ENCODE measurements at regions not wholly inside any gene's neighbourhood (a gene's known extent, or its start where the extent isn't known, plus 50 kb on each side); places are given as distances from the start of the nearest gene placed in this dataset.

- Histone ChIP-seq H3K36me3 (ENCODE audit: control insufficient read depth, insufficient read depth, low read length) (no peaks in the 10 kb centered on the region), H3K27me3 (ENCODE audit: control insufficient read depth, insufficient read depth, low read length) (no peaks in the 10 kb centered on the region), H3K4me3 (ENCODE audit: low read depth, low read length) (no peak overlapping the region)
- DNase-seq (ENCODE audit: low read depth) = peak; percentile 64
- TF ChIP-seq, protein P1, sequence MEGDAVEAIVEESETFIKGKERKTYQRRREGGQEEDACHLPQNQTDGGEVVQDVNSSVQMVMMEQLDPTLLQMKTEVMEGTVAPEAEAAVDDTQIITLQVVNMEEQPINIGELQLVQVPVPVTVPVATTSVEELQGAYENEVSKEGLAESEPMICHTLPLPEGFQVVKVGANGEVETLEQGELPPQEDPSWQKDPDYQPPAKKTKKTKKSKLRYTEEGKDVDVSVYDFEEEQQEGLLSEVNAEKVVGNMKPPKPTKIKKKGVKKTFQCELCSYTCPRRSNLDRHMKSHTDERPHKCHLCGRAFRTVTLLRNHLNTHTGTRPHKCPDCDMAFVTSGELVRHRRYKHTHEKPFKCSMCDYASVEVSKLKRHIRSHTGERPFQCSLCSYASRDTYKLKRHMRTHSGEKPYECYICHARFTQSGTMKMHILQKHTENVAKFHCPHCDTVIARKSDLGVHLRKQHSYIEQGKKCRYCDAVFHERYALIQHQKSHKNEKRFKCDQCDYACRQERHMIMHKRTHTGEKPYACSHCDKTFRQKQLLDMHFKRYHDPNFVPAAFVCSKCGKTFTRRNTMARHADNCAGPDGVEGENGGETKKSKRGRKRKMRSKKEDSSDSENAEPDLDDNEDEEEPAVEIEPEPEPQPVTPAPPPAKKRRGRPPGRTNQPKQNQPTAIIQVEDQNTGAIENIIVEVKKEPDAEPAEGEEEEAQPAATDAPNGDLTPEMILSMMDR (IDR thresholded peaks at IDR 0.05; ENCODE audit: insufficient read depth, low read length, poor library complexity, severe bottlenecking) = no peak
These were observed 835.4 kb downstream of the MAFB start for GRCh38 chr20:39853636-39854035.

DNA sequence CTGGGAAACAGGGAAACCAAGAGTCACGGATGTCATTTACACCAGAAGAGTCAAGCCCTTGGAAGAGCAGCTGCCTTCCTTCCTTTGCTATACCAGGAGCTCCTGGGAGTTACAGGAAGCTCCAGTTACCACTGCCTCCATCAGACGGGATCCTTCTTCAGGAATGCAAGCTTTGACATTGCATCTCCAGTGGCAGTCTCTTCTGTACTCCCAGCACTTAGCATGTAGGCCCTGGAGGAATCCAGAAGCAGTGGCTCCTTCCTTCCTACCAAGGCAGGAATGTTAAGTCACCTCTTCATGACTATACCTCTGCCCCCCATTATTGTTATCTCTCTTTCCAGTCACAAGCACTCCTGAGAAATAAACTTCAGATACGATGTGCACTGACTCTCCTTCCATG, 836.0 kb downstream of the MAFB start:
- Histone ChIP-seq H3K4me3 (ENCODE audit: low read depth, low read length) (no peak overlapping the region), H3K27me3 (ENCODE audit: control insufficient read depth, insufficient read depth, low read length) (no peaks in the 10 kb centered on the region), H3K36me3 (ENCODE audit: control insufficient read depth, insufficient read depth, low read length) (no peaks in the 10 kb centered on the region)
- TF ChIP-seq, protein P1 (IDR thresholded peaks at IDR 0.05; ENCODE audit: insufficient read depth, low read length, poor library complexity, severe bottlenecking) = no peak
- no peak for DNase-seq (ENCODE audit: low read depth)

GRCh38 chr20:39851459-39851858, 837.6 kb downstream of the MAFB start:
- TF ChIP-seq, protein P1 (IDR thresholded peaks at IDR 0.05; ENCODE audit: insufficient read depth, low read length, poor library complexity, severe bottlenecking) = no peak
- H3K27me3 ChIP-seq (ENCODE audit: control insufficient read depth, insufficient read depth, low read length) = no peaks in the 10 kb centered on the region
- H3K36me3 ChIP-seq (ENCODE audit: control insufficient read depth, insufficient read depth, low read length) = no peaks in the 10 kb centered on the region
- no peak for DNase-seq (ENCODE audit: low read depth)
- no peak overlapping the region for H3K4me3 ChIP-seq (ENCODE audit: low read depth, low read length)

DNA sequence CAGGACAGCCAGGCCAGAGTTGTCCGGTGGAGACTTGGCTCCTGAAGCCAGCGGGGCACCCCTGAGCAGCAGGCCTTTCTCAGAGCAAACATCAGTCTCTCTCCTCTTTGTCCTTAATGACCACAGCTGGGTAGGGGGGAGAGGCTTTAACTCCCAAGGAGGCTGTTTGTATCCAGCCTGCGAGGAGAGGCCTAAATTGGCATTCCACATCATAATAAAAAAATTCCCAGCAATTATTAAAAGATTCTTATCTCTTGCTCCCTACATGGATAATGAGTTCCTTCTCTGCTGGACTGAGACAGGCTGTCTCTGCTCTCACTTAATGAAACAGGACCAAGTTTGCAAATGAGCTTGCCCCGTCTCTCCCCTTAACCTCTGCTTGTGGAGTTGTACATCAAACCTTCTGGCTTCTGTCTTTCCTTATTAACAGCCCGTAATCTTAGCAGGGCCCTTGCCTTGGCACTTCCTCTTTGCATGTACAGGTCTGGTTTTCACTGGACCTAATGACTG, 838.2 kb downstream of the MAFB start:
- Histone ChIP-seq H3K27me3 (ENCODE audit: control insufficient read depth, insufficient read depth, low read length) (no peaks in the 10 kb centered on the region), H3K4me3 (ENCODE audit: low read depth, low read length) (no peak overlapping the region), H3K36me3 (ENCODE audit: control insufficient read depth, insufficient read depth, low read length) (no peaks in the 10 kb centered on the region)
- DNase-seq (ENCODE audit: low read depth) = no peak
- TF ChIP-seq, protein P1 (IDR thresholded peaks at IDR 0.05; ENCODE audit: insufficient read depth, low read length, poor library complexity, severe bottlenecking) = no peak

DNA sequence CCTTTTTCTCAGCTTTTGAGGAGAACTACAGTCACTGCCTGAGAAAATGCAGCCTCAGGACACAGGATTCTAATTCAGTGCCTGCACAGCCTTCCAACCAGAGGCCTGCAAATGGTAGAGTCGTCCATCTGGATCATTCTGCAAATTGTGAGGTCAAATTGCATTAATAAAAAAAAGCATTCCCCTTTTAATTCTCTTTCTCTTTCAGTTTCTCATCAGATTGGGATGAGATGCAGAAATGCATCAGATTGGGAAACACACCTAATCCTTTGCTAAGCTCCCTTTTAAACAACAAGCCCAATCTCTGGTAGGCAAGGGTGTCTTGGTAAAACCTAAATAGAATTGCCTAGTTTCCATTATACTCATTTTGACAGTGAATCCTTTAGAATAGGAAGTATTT, 838.8 kb downstream of the MAFB start:
- TF ChIP-seq, protein P1 (IDR thresholded peaks at IDR 0.05; ENCODE audit: insufficient read depth, low read length, poor library complexity, severe bottlenecking) = no peak
- H3K27me3 ChIP-seq (ENCODE audit: control insufficient read depth, insufficient read depth, low read length) = no peaks in the 10 kb centered on the region
- H3K36me3 ChIP-seq (ENCODE audit: control insufficient read depth, insufficient read depth, low read length) = no peaks in the 10 kb centered on the region
- no peak for DNase-seq (ENCODE audit: low read depth)
- no peak overlapping the region for H3K4me3 ChIP-seq (ENCODE audit: low read depth, low read length)

- Histone ChIP-seq H3K4me3 (ENCODE audit: low read depth, low read length) (no peak overlapping the region), H3K36me3 (ENCODE audit: control insufficient read depth, insufficient read depth, low read length) (no peaks in the 10 kb centered on the region), H3K27me3 (ENCODE audit: control insufficient read depth, insufficient read depth, low read length) (no peaks in the 10 kb centered on the region)
- no peak for DNase-seq (ENCODE audit: low read depth)
- TF ChIP-seq, protein P1 (IDR thresholded peaks at IDR 0.05; ENCODE audit: insufficient read depth, low read length, poor library complexity, severe bottlenecking) = no peak
These were observed 839.4 kb downstream of the MAFB start for GRCh38 chr20:39849664-39850063.

All from kidney epithelial cell (primary cell).